Muscle of back (tissue), 3 donors: ENCODE measurements at regions not wholly inside any gene's neighbourhood (a gene's known extent, or its start where the extent isn't known, plus 50 kb on each side); places are given as distances from the start of the nearest gene placed in this dataset.
A peak's percentile ranks its signal among the peaks of the same experiment; 100 is the strongest.

ENCODE experiments used
- DNase-seq, 3 donors: peaks; one replicate each; pipeline versions ENCODE4 v3.0.0 to v3.0.0-alpha.2; 2013

- no peak for DNase-seq
Measured at GRCh38 chr9:107700847-107701246, 211.3 kb upstream of the KLF4 start.

GRCh38 chr9:107699231-107699630 is 209.7 kb upstream of the KLF4 start:
- no peak for DNase-seq

- DNase-seq: no peak
Measured at GRCh38 chr9:107698779-107699178, 209.2 kb upstream of the KLF4 start.

GRCh38 chr9:107696302-107696701 is 206.7 kb upstream of the KLF4 start:
- no peak for DNase-seq

GRCh38 chr9:107694390-107694789 is 204.8 kb upstream of the KLF4 start:
- DNase-seq: no peak

GRCh38 chr9:107693625-107694326 is 204.2 kb upstream of the KLF4 start:
- DNase-seq: peak in 1 of 3 donors; percentile 56

- no peak for DNase-seq
Measured at GRCh38 chr9:107691664-107692063, 202.1 kb upstream of the KLF4 start.

- no peak for DNase-seq
Measured at GRCh38 chr9:107690021-107690420, 200.5 kb upstream of the KLF4 start.

- no peak for DNase-seq
Measured at GRCh38 chr9:107688728-107689127, 199.2 kb upstream of the KLF4 start.

- peak in 2 of 3 donors; percentile 54 to 59 for DNase-seq
Measured at GRCh38 chr9:107685901-107686300, 196.3 kb upstream of the KLF4 start.

- DNase-seq: no peak
Measured at GRCh38 chr9:107685376-107685775, 195.8 kb upstream of the KLF4 start.

- no peak for DNase-seq
Measured at GRCh38 chr9:107684224-107684623, 194.7 kb upstream of the KLF4 start.

- peak in 1 of 3 donors; percentile 25 for DNase-seq
Measured at GRCh38 chr9:107683566-107683965, 194.0 kb upstream of the KLF4 start.

- DNase-seq: peak in 1 of 3 donors; percentile 33
Measured at GRCh38 chr9:107681988-107682387, 192.4 kb upstream of the KLF4 start.

- no peak for DNase-seq
Measured at GRCh38 chr9:107675351-107676259, 186.0 kb upstream of the KLF4 start.

GRCh38 chr9:107674721-107675277 is 185.2 kb upstream of the KLF4 start:
- DNase-seq: peak in 1 of 3 donors; percentile 46

GRCh38 chr9:107673861-107674720 is 184.5 kb upstream of the KLF4 start:
- no peak for DNase-seq

GRCh38 chr9:107671588-107671987 is 182.0 kb upstream of the KLF4 start:
- DNase-seq: no peak

GRCh38 chr9:107669422-107669821 is 179.9 kb upstream of the KLF4 start:
- DNase-seq: peak in 1 of 3 donors; percentile 51

GRCh38 chr9:107667231-107668070 is 177.9 kb upstream of the KLF4 start:
- peak; percentile 60 to 83 (median 63) for DNase-seq

- peak in 1 of 3 donors; percentile 35 for DNase-seq
Measured at GRCh38 chr9:107665057-107665456, 175.5 kb upstream of the KLF4 start.
